ENCODE measurements at regions not wholly inside any gene's neighbourhood (a gene's known extent, or its start where the extent isn't known, plus 50 kb on each side); places are given as distances from the start of the nearest gene placed in this dataset.

DNA sequence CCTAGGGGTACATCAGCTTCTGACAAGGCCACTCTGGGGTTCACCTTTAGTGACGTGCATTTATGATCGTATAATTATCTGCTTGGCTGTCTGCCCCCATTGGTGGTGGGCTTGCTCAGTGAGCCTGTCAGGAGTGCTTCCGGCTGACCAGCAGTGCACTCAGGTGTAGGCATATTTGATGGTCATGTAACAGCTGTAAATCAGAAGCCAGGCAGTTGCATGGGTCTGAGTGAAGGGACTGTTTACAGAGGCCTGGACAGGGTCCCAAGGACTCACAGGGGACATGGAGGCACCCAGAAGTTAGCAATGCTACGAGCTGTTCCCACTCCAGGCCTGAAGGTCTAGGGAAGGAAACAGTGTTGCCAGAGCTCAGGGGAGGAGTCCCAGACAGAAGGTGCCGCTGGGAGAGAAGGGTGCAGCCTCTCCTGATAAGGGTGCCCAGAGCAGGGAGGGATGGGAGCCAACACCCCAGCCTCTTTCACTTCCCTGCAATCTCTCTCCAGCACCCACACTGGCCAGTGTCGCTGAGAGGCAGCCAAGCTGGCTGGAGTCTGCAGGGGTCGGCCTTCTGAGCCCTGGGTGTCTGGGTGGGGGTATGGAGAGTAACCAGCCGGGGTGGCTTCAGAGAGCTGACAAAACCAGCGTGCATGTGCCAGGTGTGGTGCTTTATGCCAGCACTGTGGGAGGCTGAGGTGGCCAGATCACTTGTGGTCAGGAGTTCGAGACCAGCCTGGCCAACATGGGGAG, 61.3 kb upstream of the PRR23E start:
- no peaks in the 10 kb centered on the region for H3K79me2 ChIP-seq (ENCODE audit: control insufficient read depth, insufficient read depth, low read length)
- H3K9me3 ChIP-seq (ENCODE audit: control insufficient read depth, insufficient read depth, low read depth, low read length): no peaks in the 10 kb centered on the region
- TF ChIP-seq, protein P1, sequence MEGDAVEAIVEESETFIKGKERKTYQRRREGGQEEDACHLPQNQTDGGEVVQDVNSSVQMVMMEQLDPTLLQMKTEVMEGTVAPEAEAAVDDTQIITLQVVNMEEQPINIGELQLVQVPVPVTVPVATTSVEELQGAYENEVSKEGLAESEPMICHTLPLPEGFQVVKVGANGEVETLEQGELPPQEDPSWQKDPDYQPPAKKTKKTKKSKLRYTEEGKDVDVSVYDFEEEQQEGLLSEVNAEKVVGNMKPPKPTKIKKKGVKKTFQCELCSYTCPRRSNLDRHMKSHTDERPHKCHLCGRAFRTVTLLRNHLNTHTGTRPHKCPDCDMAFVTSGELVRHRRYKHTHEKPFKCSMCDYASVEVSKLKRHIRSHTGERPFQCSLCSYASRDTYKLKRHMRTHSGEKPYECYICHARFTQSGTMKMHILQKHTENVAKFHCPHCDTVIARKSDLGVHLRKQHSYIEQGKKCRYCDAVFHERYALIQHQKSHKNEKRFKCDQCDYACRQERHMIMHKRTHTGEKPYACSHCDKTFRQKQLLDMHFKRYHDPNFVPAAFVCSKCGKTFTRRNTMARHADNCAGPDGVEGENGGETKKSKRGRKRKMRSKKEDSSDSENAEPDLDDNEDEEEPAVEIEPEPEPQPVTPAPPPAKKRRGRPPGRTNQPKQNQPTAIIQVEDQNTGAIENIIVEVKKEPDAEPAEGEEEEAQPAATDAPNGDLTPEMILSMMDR (conservative IDR thresholded peaks at IDR 0.05 in 1 of 2, IDR thresholded peaks at IDR 0.05 in 1 of 2; ENCODE audit: low read depth in 1 of 2, low read length in 2 of 2): no peak
- no peak for TF ChIP-seq EZH2 (IDR thresholded peaks at IDR 0.05; ENCODE audit: low read length, missing control alignments)
- H3K4me3 ChIP-seq (replicated peaks in 1 of 4; ENCODE audit: control extremely low read depth in 1 of 4, insufficient read depth in 1 of 4, low read depth in 3 of 4, low read length in 4 of 4): no peak overlapping the region
- no peak overlapping the region for H3K4me2 ChIP-seq (ENCODE audit: extremely low read depth, insufficient read depth, low read length)
- H2AFZ ChIP-seq (ENCODE audit: low read length): no peak overlapping the region
- peaks cover 25% of the 10 kb centered on the region for H3K27me3 ChIP-seq (ENCODE audit: control insufficient read depth, insufficient read depth, low read length)
- H3K27ac ChIP-seq (ENCODE audit: insufficient read depth, low read length): no peak overlapping the region
- no peaks in the 10 kb centered on the region for H4K20me1 ChIP-seq (ENCODE audit: control insufficient read depth, extremely low read depth, insufficient read depth, low read length)
- H3K9ac ChIP-seq (ENCODE audit: insufficient read depth, low read length): no peak overlapping the region
- DNase-seq (ENCODE audit: low read depth in 2 of 2): no peak
- H3K36me3 ChIP-seq (ENCODE audit: control insufficient read depth, insufficient read depth, low read length): no peaks in the 10 kb centered on the region
- H3K4me1 ChIP-seq (ENCODE audit: control insufficient read depth, extremely low read depth, insufficient read depth, low read length): no peaks in the 10 kb centered on the region

DNA sequence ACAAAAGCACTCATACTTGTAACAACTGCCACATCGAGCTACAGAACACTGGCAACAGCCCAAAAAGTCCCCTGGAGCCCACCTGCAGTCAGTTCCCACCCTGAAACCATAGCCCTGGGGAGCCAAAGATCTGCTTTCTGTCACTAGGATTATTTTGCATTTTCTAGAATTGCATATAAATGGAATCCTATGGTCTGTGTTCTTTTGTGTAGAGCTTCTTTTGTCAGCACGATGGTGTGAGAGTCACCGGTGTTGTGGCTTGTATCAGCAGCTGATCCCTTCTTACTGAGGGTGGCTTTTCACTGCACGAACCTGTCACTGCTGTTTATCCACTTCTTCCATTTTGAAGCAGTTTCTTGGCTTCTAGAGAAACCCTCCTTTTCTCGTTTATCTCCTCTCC, 60.1 kb upstream of the PRR23E start:
- H3K9ac ChIP-seq (ENCODE audit: insufficient read depth, low read length): no peak overlapping the region
- no peak overlapping the region for H2AFZ ChIP-seq (ENCODE audit: low read length)
- H3K27me3 ChIP-seq (ENCODE audit: control insufficient read depth, insufficient read depth, low read length): peaks cover 21% of the 10 kb centered on the region
- no peaks in the 10 kb centered on the region for H4K20me1 ChIP-seq (ENCODE audit: control insufficient read depth, extremely low read depth, insufficient read depth, low read length)
- H3K27ac ChIP-seq (ENCODE audit: insufficient read depth, low read length): no peak overlapping the region
- no peaks in the 10 kb centered on the region for H3K36me3 ChIP-seq (ENCODE audit: control insufficient read depth, insufficient read depth, low read length)
- no peak overlapping the region for H3K4me3 ChIP-seq (replicated peaks in 1 of 4; ENCODE audit: control extremely low read depth in 1 of 4, insufficient read depth in 1 of 4, low read depth in 3 of 4, low read length in 4 of 4)
- no peaks in the 10 kb centered on the region for H3K9me3 ChIP-seq (ENCODE audit: control insufficient read depth, insufficient read depth, low read depth, low read length)
- H3K4me2 ChIP-seq (ENCODE audit: extremely low read depth, insufficient read depth, low read length): no peak overlapping the region
- TF ChIP-seq, protein P1 (conservative IDR thresholded peaks at IDR 0.05 in 1 of 2, IDR thresholded peaks at IDR 0.05 in 1 of 2; ENCODE audit: low read depth in 1 of 2, low read length in 2 of 2): no peak
- TF ChIP-seq EZH2 (IDR thresholded peaks at IDR 0.05; ENCODE audit: low read length, missing control alignments): no peak
- no peaks in the 10 kb centered on the region for H3K4me1 ChIP-seq (ENCODE audit: control insufficient read depth, extremely low read depth, insufficient read depth, low read length)
- DNase-seq (ENCODE audit: low read depth in 2 of 2): no peak
- H3K79me2 ChIP-seq (ENCODE audit: control insufficient read depth, insufficient read depth, low read length): no peaks in the 10 kb centered on the region

DNA sequence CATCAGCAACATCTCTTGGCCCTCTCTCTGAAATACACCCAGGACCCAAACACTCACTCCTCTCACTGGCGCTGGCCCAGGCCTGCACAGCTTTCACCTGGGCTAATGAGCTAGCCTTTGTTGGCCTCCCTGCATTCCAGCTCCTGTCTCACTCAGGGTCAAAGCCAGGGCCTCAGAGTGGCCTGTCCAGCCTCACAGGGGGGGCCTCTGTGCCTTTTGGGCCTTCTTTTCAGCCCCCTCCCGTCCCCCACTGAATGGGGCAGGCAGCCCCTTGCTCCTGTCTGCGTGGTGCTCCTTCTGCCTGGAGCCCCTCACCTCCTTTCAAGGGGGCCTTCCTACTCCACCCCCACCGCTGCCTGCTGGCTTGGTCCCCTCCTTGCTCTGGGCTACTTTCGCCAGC, 59.0 kb upstream of the PRR23E start:
- Histone ChIP-seq H3K36me3 (ENCODE audit: control insufficient read depth, insufficient read depth, low read length) (no peaks in the 10 kb centered on the region), H4K20me1 (ENCODE audit: control insufficient read depth, extremely low read depth, insufficient read depth, low read length) (no peaks in the 10 kb centered on the region), H3K4me2 (ENCODE audit: extremely low read depth, insufficient read depth, low read length) (no peak overlapping the region), H3K27me3 (ENCODE audit: control insufficient read depth, insufficient read depth, low read length) (peaks cover 21% of the 10 kb centered on the region), H3K4me3 (replicated peaks in 1 of 4; ENCODE audit: control extremely low read depth in 1 of 4, insufficient read depth in 1 of 4, low read depth in 3 of 4, low read length in 4 of 4) (no peak overlapping the region), H3K27ac (ENCODE audit: insufficient read depth, low read length) (no peak overlapping the region), H3K4me1 (ENCODE audit: control insufficient read depth, extremely low read depth, insufficient read depth, low read length) (no peaks in the 10 kb centered on the region), H3K79me2 (ENCODE audit: control insufficient read depth, insufficient read depth, low read length) (no peaks in the 10 kb centered on the region), H3K9me3 (ENCODE audit: control insufficient read depth, insufficient read depth, low read depth, low read length) (no peaks in the 10 kb centered on the region), H2AFZ (ENCODE audit: low read length) (no peak overlapping the region), H3K9ac (ENCODE audit: insufficient read depth, low read length) (no peak overlapping the region)
- no peak for TF ChIP-seq EZH2 (IDR thresholded peaks at IDR 0.05; ENCODE audit: low read length, missing control alignments)
- TF ChIP-seq, protein P1 (conservative IDR thresholded peaks at IDR 0.05 in 1 of 2, IDR thresholded peaks at IDR 0.05 in 1 of 2; ENCODE audit: low read depth in 1 of 2, low read length in 2 of 2): no peak
- no peak for DNase-seq (ENCODE audit: low read depth in 2 of 2)

Data from fibroblast of lung (primary cell).